Astrocyte (in vitro differentiated cells and primary cell): ENCODE measurements at regions not wholly inside any gene's neighbourhood (a gene's known extent, or its start where the extent isn't known, plus 50 kb on each side); places are given as distances from the start of the nearest gene placed in this dataset.

Experiments used
- DNase-seq: peaks from one replicate; pipeline ENCODE4 v3.0.0-alpha.2; 2010; ENCODE audit warnings: low read depth
- FAIRE-seq: peaks from 2 replicates; lab custom pipeline; 2011; peaks lifted over from hg19 to GRCh38; lab: Jason Lieb, UNC
- H2AFZ ChIP-seq: 2 replicates; pipeline ENCODE4 v1.6.0; 2012; ENCODE audit warnings: low read depth, low read length, inconsistent platforms
- H3K27ac ChIP-seq: 2 replicates; pipeline ENCODE4 v1.5.1; 2011; ENCODE audit warnings: low read depth, low read length, inconsistent platforms
- H3K27me3 ChIP-seq: 2 replicates; pipeline ENCODE4 v1.6.0; 2011; ENCODE audit warnings: low read length, inconsistent platforms; ENCODE audit not compliant: insufficient read depth
- H3K36me3 ChIP-seq: 2 replicates; pipeline ENCODE4 v1.5.1; 2011; ENCODE audit warnings: low read length, inconsistent platforms; ENCODE audit not compliant: insufficient read depth
- H3K4me1 ChIP-seq: 2 replicates; pipeline ENCODE4 v1.5.1; 2011; ENCODE audit warnings: low read length, inconsistent platforms; ENCODE audit not compliant: insufficient read depth
- H3K4me2 ChIP-seq: 2 replicates; pipeline ENCODE4 v1.6.0; 2012; ENCODE audit warnings: low read length, inconsistent platforms
- H3K4me3 ChIP-seq: 2 replicates; pipeline ENCODE4 v1.5.1; 2011; ENCODE audit warnings: low read depth, mild to moderate bottlenecking, low read length, inconsistent platforms; ENCODE audit not compliant: insufficient read depth
- H3K79me2 ChIP-seq: 2 replicates; pipeline ENCODE4 v1.6.0; 2012; ENCODE audit warnings: mild to moderate bottlenecking, low read length, inconsistent platforms; ENCODE audit not compliant: insufficient read depth
- H3K9ac ChIP-seq: 2 replicates; pipeline ENCODE4 v1.6.0; 2012; ENCODE audit warnings: mild to moderate bottlenecking, low read length, inconsistent platforms
- H3K9me3 ChIP-seq: 2 replicates; pipeline ENCODE4 v1.5.1; 2012; ENCODE audit warnings: low read depth, mild to moderate bottlenecking, low read length, inconsistent platforms; ENCODE audit not compliant: insufficient read depth
- H4K20me1 ChIP-seq: 2 replicates; pipeline ENCODE4 v1.6.0; 2012; ENCODE audit warnings: low read length, inconsistent platforms; ENCODE audit not compliant: insufficient read depth
- H3K27ac Mint-ChIP-seq: one replicate; pipeline ENCODE4 v1.8.0; 2021; ENCODE audit warnings: mild to moderate bottlenecking, mixed read lengths; ENCODE audit not compliant: unreplicated experiment
- H3K27me3 Mint-ChIP-seq: one replicate; pipeline ENCODE4 v1.8.0; 2021; ENCODE audit warnings: low read depth, mixed read lengths; ENCODE audit not compliant: unreplicated experiment
- H3K36me3 Mint-ChIP-seq: one replicate; pipeline ENCODE4 v1.8.0; 2021; ENCODE audit warnings: low read depth, mixed read lengths; ENCODE audit not compliant: unreplicated experiment
- H3K4me1 Mint-ChIP-seq: one replicate; pipeline ENCODE4 v1.8.0; 2021; ENCODE audit warnings: low read depth, mixed read lengths; ENCODE audit not compliant: unreplicated experiment
- H3K4me3 Mint-ChIP-seq: one replicate; pipeline ENCODE4 v1.8.0; 2021; ENCODE audit warnings: mild to moderate bottlenecking, moderate library complexity, mixed read lengths; ENCODE audit not compliant: unreplicated experiment
- H3K9me3 Mint-ChIP-seq: one replicate; pipeline ENCODE4 v1.8.0; 2021; ENCODE audit warnings: mild to moderate bottlenecking, mixed read lengths; ENCODE audit not compliant: unreplicated experiment
- EZH2 ChIP-seq: IDR thresholded peaks from 2 replicates; pipeline ENCODE4 v1.6.1; 2012; ENCODE audit warnings: mild to moderate bottlenecking, low read length, inconsistent platforms; ENCODE audit not compliant: insufficient read depth
- TF ChIP-seq, protein P1 (sequence below): IDR thresholded peaks from 2 replicates; pipeline ENCODE4 v1.5.1; 2011; ENCODE audit warnings: low read depth, mild to moderate bottlenecking, inconsistent platforms, low read length, moderate library complexity; ENCODE audit not compliant: insufficient read depth

DNA sequence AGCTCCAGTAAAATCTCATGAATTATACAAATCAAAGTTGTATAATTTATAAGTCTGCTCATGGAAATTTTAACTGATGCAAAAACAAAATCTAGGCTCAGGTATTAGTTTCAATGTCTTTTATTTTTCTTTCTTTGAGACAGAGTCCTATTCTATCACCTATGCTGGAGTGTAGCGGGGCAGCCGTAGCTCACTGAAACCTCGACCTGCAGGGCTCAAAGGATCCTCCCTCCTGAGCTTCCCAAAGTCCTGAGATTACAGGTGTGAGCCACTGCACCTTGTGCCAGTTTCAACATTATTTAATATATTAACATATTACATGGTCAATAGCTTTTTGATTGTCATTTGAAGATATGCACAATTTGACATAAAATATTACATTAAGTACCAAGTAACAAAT, 678.7 kb downstream of the ARAP2 start:
- no peak overlapping the region for H3K4me3 Mint-ChIP-seq
- Histone ChIP-seq H3K4me1 (no peaks in the 10 kb centered on the region), H3K27me3 (no peaks in the 10 kb centered on the region), H3K9me3 (no peaks in the 10 kb centered on the region), H3K36me3 (no peaks in the 10 kb centered on the region), H3K4me2 (no peak overlapping the region), H2AFZ (no peak overlapping the region), H3K79me2 (no peaks in the 10 kb centered on the region), H4K20me1 (no peaks in the 10 kb centered on the region), H3K9ac (no peak overlapping the region), H3K27ac (no peak overlapping the region), H3K4me3 (no peak overlapping the region)
- H3K4me1 Mint-ChIP-seq = no peaks in the 10 kb centered on the region
- FAIRE-seq = no peak
- peaks cover 2% of the 10 kb centered on the region for H3K9me3 Mint-ChIP-seq
- no peaks in the 10 kb centered on the region for H3K27me3 Mint-ChIP-seq
- TF ChIP-seq EZH2 = no peak
- TF ChIP-seq, protein P1, sequence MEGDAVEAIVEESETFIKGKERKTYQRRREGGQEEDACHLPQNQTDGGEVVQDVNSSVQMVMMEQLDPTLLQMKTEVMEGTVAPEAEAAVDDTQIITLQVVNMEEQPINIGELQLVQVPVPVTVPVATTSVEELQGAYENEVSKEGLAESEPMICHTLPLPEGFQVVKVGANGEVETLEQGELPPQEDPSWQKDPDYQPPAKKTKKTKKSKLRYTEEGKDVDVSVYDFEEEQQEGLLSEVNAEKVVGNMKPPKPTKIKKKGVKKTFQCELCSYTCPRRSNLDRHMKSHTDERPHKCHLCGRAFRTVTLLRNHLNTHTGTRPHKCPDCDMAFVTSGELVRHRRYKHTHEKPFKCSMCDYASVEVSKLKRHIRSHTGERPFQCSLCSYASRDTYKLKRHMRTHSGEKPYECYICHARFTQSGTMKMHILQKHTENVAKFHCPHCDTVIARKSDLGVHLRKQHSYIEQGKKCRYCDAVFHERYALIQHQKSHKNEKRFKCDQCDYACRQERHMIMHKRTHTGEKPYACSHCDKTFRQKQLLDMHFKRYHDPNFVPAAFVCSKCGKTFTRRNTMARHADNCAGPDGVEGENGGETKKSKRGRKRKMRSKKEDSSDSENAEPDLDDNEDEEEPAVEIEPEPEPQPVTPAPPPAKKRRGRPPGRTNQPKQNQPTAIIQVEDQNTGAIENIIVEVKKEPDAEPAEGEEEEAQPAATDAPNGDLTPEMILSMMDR = no peak
- no peaks in the 10 kb centered on the region for H3K36me3 Mint-ChIP-seq
- DNase-seq = no peak
- H3K27ac Mint-ChIP-seq = no peak overlapping the region

DNA sequence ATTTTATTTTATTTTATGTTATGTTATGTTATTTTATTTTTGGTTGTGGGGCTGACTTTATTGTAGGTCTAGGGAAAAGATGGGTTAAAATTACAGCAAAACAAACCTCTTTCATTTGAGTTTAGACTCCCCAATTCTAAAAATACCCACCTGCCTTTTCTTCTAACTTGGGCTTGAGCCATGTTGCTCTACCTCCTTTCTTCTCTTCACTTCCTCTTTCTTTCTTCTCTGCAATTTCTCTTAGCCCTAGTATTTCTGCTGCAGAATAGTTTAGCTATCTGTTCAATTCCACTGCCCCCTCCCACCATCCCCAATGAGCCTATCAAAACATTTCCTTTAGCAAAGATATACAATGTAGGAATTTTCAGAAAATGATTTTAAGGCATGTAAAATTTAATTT, 653.3 kb downstream of the ARAP2 start:
- TF ChIP-seq, protein P1 = no peak
- TF ChIP-seq EZH2 = no peak
- H3K9me3 ChIP-seq = no peaks in the 10 kb centered on the region
- H3K4me3 Mint-ChIP-seq = no peak overlapping the region
- H3K36me3 Mint-ChIP-seq = no peaks in the 10 kb centered on the region
- H3K79me2 ChIP-seq = no peaks in the 10 kb centered on the region
- H3K9ac ChIP-seq = no peak overlapping the region
- H3K4me2 ChIP-seq = no peak overlapping the region
- no peaks in the 10 kb centered on the region for H3K36me3 ChIP-seq
- no peaks in the 10 kb centered on the region for H3K4me1 Mint-ChIP-seq
- no peaks in the 10 kb centered on the region for H3K27me3 Mint-ChIP-seq
- H2AFZ ChIP-seq = no peak overlapping the region
- H4K20me1 ChIP-seq = no peaks in the 10 kb centered on the region
- H3K9me3 Mint-ChIP-seq = no peaks in the 10 kb centered on the region
- no peak overlapping the region for H3K27ac ChIP-seq
- no peak overlapping the region for H3K4me3 ChIP-seq
- no peaks in the 10 kb centered on the region for H3K27me3 ChIP-seq
- H3K27ac Mint-ChIP-seq = no peak overlapping the region
- FAIRE-seq (no peak), DNase-seq (no peak)
- no peaks in the 10 kb centered on the region for H3K4me1 ChIP-seq

DNA sequence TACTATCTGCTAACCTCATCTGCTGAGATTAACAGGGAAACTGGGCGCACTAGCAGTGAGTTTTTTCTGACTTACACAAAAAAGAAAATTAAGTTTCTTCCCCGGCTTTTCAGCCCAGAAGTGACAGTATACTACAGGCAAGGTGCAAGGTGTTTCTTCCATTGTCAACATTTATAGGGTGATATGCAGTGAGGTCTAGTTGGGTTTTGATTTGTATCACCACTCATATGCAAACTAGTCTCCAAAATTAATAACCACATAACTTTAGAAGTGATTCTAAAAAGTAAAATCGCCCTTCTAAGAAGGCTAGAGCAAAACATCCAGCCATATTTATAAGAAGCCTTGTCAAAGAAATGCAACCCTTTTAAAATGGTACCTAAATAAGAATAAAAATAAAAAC, 640.1 kb downstream of the ARAP2 start:
- no peaks in the 10 kb centered on the region for H3K9me3 ChIP-seq
- FAIRE-seq (no peak), DNase-seq (no peak)
- no peak overlapping the region for H3K27ac Mint-ChIP-seq
- H3K27me3 Mint-ChIP-seq = no peaks in the 10 kb centered on the region
- no peak overlapping the region for H2AFZ ChIP-seq
- no peak overlapping the region for H3K4me2 ChIP-seq
- no peak overlapping the region for H3K4me3 Mint-ChIP-seq
- no peaks in the 10 kb centered on the region for H3K4me1 ChIP-seq
- no peaks in the 10 kb centered on the region for H3K79me2 ChIP-seq
- H3K36me3 ChIP-seq = no peaks in the 10 kb centered on the region
- H3K9me3 Mint-ChIP-seq = no peaks in the 10 kb centered on the region
- TF ChIP-seq EZH2 = no peak
- TF ChIP-seq, protein P1 = no peak
- no peak overlapping the region for H3K4me3 ChIP-seq
- no peaks in the 10 kb centered on the region for H3K4me1 Mint-ChIP-seq
- no peaks in the 10 kb centered on the region for H3K27me3 ChIP-seq
- no peaks in the 10 kb centered on the region for H3K36me3 Mint-ChIP-seq
- H3K27ac ChIP-seq = no peak overlapping the region
- no peak overlapping the region for H3K9ac ChIP-seq
- H4K20me1 ChIP-seq = no peaks in the 10 kb centered on the region
